HG02852 (cell line): ENCODE measurements at regions not wholly inside any gene's neighbourhood (a gene's known extent, or its start where the extent isn't known, plus 50 kb on each side); places are given as distances from the start of the nearest gene placed in this dataset.

Source experiments
- ATAC-seq: cut with Tn5 transposase; IDR thresholded peaks from one replicate; pipeline ENCODE4 v1.9.1; 2021; ENCODE audit warnings: mild to moderate bottlenecking, moderate library complexity; ENCODE audit not compliant: unreplicated experiment

- no peak for ATAC-seq
Observed at GRCh38 chr9:79945495-79945894, 373.7 kb downstream of the TLE4 start.

GRCh38 chr9:79945016-79945415 lies 373.3 kb downstream of the TLE4 start:
- no peak for ATAC-seq

- no peak for ATAC-seq
Observed at GRCh38 chr9:79940919-79941318, 369.2 kb downstream of the TLE4 start.

- ATAC-seq, result no peak
Observed at GRCh38 chr9:79939819-79940218, 368.1 kb downstream of the TLE4 start.

GRCh38 chr9:79936336-79936735 lies 364.6 kb downstream of the TLE4 start:
- no peak for ATAC-seq

- no peak for ATAC-seq
Observed at GRCh38 chr9:79929285-79929684, 357.5 kb downstream of the TLE4 start.

GRCh38 chr9:79928661-79929223 lies 357.0 kb downstream of the TLE4 start:
- no peak for ATAC-seq

- no peak for ATAC-seq
Observed at GRCh38 chr9:79925326-79925725, 353.6 kb downstream of the TLE4 start.

- no peak for ATAC-seq
Observed at GRCh38 chr9:79924836-79925235, 353.1 kb downstream of the TLE4 start.

GRCh38 chr9:79917421-79917820 lies 345.7 kb downstream of the TLE4 start:
- ATAC-seq, result no peak

GRCh38 chr9:79913867-79914266 lies 342.1 kb downstream of the TLE4 start:
- no peak for ATAC-seq

GRCh38 chr9:79912318-79913070 lies 340.7 kb downstream of the TLE4 start:
- ATAC-seq, result no peak

- ATAC-seq, result no peak
Observed at GRCh38 chr9:79911724-79912123, 340.0 kb downstream of the TLE4 start.

GRCh38 chr9:79902825-79903600 lies 331.2 kb downstream of the TLE4 start:
- ATAC-seq, result no peak

- ATAC-seq, result no peak
Observed at GRCh38 chr9:79900754-79901153, 329.0 kb downstream of the TLE4 start.

- ATAC-seq, result no peak
Observed at GRCh38 chr9:79896390-79896980, 324.7 kb downstream of the TLE4 start.

- ATAC-seq, result no peak
Observed at GRCh38 chr9:79895232-79895631, 323.5 kb downstream of the TLE4 start.

GRCh38 chr9:79889369-79889768 lies 317.6 kb downstream of the TLE4 start:
- no peak for ATAC-seq

- ATAC-seq, result no peak
Observed at GRCh38 chr9:79885093-79885857, 313.5 kb downstream of the TLE4 start.

- ATAC-seq, result no peak
Observed at GRCh38 chr9:79884546-79884945, 312.8 kb downstream of the TLE4 start.
